HCT116 (cell line): ENCODE measurements at regions not wholly inside any gene's neighbourhood (a gene's known extent, or its start where the extent isn't known, plus 50 kb on each side); places are given as distances from the start of the nearest gene placed in this dataset.

Source experiments
- ATAC-seq: fragments of 200-7000 bp; cut with Tn5 transposase; 2 replicates; pipeline ENCODE4 v1.9.1; 2020; ENCODE audit warnings: mild to moderate bottlenecking, moderate library complexity
- BruUV-seq: library from RNA; stranded (reverse); fragments of 400-500 nt; replicated peaks from 2 replicates; lab custom pipeline; 2021; lab: Mats Ljungman, UMichigan
- CTCF ChIA-PET: fragments of 300-600 bp; sonication (Branson Sonifier 250); formaldehyde crosslinking; loops from one replicate; lab custom pipeline; 2021; ENCODE audit warnings: antibody characterized with exemption; lab: Charles Lee
- POLR2A ChIA-PET: fragments of 300-600, 350-600 bp; sonication (Branson Sonifier 250); formaldehyde crosslinking; loops from one replicate; lab custom pipeline; 2021; ENCODE audit warnings: antibody characterized with exemption; lab: Charles Lee
- RAD21 ChIA-PET, 2 experiments: fragments of 300-600 bp; sonication (Branson Sonifier 250); formaldehyde crosslinking; loops; one replicate each; lab custom pipeline; 2023; ENCODE audit warnings: low total read pairs in 2 of 2; ENCODE audit not compliant: uncharacterized antibody in 2 of 2, unreplicated experiment in 2 of 2, low non-redundant PET in 1 of 2; lab: Charles Lee
- DNase-seq: peaks from one replicate; pipeline ENCODE4 v3.0.0-alpha.2; 2010; ENCODE audit warnings: low read depth, low spot score
- H2AFZ ChIP-seq: fragments of 200-600 bp; shearing (Covaris generic), sonication (generic); 2 replicates; pipeline ENCODE4 v1.6.1; 2017; ENCODE audit warnings: low read depth, mixed run types, mixed read lengths, antibody characterized with exemption, low read length; ENCODE audit not compliant: poor library complexity, severe bottlenecking
- H3K27ac ChIP-seq: 2 replicates; pipeline ENCODE4 v1.5.1; 2012; ENCODE audit warnings: low read depth, low read length
- H3K27me3 ChIP-seq: fragments of 200-600 bp; sonication (generic); 2 replicates; pipeline ENCODE4 v1.6.1; 2016; ENCODE audit warnings: mixed run types, low read length, mixed read lengths; ENCODE audit not compliant: insufficient read depth
- H3K36me3 ChIP-seq, 2 experiments: fragments of 200-500 bp in 1 of 2; fragments of 200-600 bp in 1 of 2; sonication (Bioruptor generic) in 1 of 2; sonication (generic) in 1 of 2; 2 replicates each; pipeline versions ENCODE4 v1.5.1 to v1.6.1; 2014 to 2016; ENCODE audit warnings: low read length in 2 of 2, inconsistent platforms in 1 of 2, mixed read lengths in 1 of 2, mixed run types in 1 of 2; ENCODE audit not compliant: insufficient read depth in 2 of 2, control insufficient read depth in 1 of 2
- H3K4me1 ChIP-seq, 2 experiments: fragments of 200-600 bp in 1 of 2; sonication (generic) in 1 of 2; 2 replicates each; pipeline versions ENCODE4 v1.5.1 to v1.6.1; 2012 to 2017; ENCODE audit warnings: low read length in 2 of 2, inconsistent platforms in 1 of 2, mild to moderate bottlenecking in 1 of 2, mixed read lengths in 1 of 2, mixed run types in 1 of 2, moderate library complexity in 1 of 2; ENCODE audit not compliant: insufficient read depth in 2 of 2, control insufficient read depth in 1 of 2
- H3K4me2 ChIP-seq: fragments of 200-600 bp; sonication (generic); 2 replicates; pipeline ENCODE4 v1.6.1; 2017; ENCODE audit warnings: mixed run types, low read length, mixed read lengths
- H3K4me3 ChIP-seq, 2 experiments: fragments of 200-600 bp in 1 of 2; sonication (generic) in 1 of 2; replicated peaks in 1 of 2; 2 replicates each; pipeline ENCODE4 v1.5.1; 2011 to 2016; ENCODE audit warnings: low read length in 2 of 2, control low read depth in 1 of 2, low read depth in 1 of 2, mild to moderate bottlenecking in 1 of 2, mixed read lengths in 1 of 2, mixed run types in 1 of 2
- H3K79me2 ChIP-seq: fragments of 200-600 bp; sonication (generic); 2 replicates; pipeline ENCODE4 v1.6.1; 2017; ENCODE audit warnings: mild to moderate bottlenecking, mixed run types, low read length, moderate library complexity, mixed read lengths; ENCODE audit not compliant: insufficient read depth
- H3K9ac ChIP-seq: fragments of 200-600 bp; sonication (generic); 2 replicates; pipeline ENCODE4 v1.6.1; 2016; ENCODE audit warnings: low read length, mixed read lengths
- H3K9me2 ChIP-seq: fragments of 200-600 bp; sonication (generic), shearing (Covaris generic); 2 replicates; pipeline ENCODE4 v1.6.1; 2017; ENCODE audit warnings: mixed run types, mild to moderate bottlenecking, moderate library complexity; ENCODE audit not compliant: insufficient read depth
- H3K9me3 ChIP-seq, 2 experiments: fragments of 200-500 bp in 1 of 2; fragments of 200-600 bp in 1 of 2; sonication (Bioruptor generic) in 1 of 2; sonication (generic) in 1 of 2; 2 replicates each; pipeline ENCODE4 v1.6.1; 2014 to 2017; ENCODE audit warnings: low read length in 2 of 2, mixed read lengths in 2 of 2, inconsistent platforms in 1 of 2, low read depth in 1 of 2, mild to moderate bottlenecking in 1 of 2, mixed run types in 1 of 2, moderate library complexity in 1 of 2; ENCODE audit not compliant: control insufficient read depth in 1 of 2, insufficient read depth in 1 of 2
- H4K20me1 ChIP-seq: fragments of 200-600 bp; sonication (generic), shearing (Covaris generic); 2 replicates; pipeline ENCODE4 v1.6.1; 2017; ENCODE audit warnings: mixed run types, mild to moderate bottlenecking, moderate library complexity; ENCODE audit not compliant: insufficient read depth
- EZH2 ChIP-seq: fragments of 200-600 bp; sonication (generic); IDR thresholded peaks from 2 replicates; pipeline ENCODE4 v1.6.1; 2017; ENCODE audit warnings: antibody characterized with exemption, mixed run types
- POLR2A ChIP-seq: IDR thresholded peaks from 2 replicates; pipeline ENCODE4 v1.7.0; 2011; ENCODE audit warnings: borderline replicate concordance; ENCODE audit not compliant: insufficient read depth, insufficient read length; ENCODE audit errors: extremely low read depth
- RAD21 ChIP-seq: IDR thresholded peaks from 2 replicates; pipeline ENCODE4 v1.6.1; 2012; ENCODE audit warnings: low read depth, mild to moderate bottlenecking
- REST ChIP-seq: IDR thresholded peaks from 2 replicates; pipeline ENCODE4 v1.6.1; 2012; ENCODE audit warnings: low read depth
- SP1 ChIP-seq: IDR thresholded peaks from 2 replicates; pipeline ENCODE4 v1.6.1; 2012; ENCODE audit warnings: low read depth
- SRF ChIP-seq: IDR thresholded peaks from 2 replicates; pipeline ENCODE4 v1.6.1; 2012; ENCODE audit warnings: low read depth
- ZNF274 ChIP-seq: fragments of 200-500 bp; sonication (Bioruptor generic); IDR thresholded peaks from 2 replicates; pipeline ENCODE4 v1.6.1; 2014; ENCODE audit warnings: mild to moderate bottlenecking, low read depth, low read length, inconsistent platforms
- intact Hi-C: fragments of 100-400 bp; cut with micrococcal nuclease; formaldehyde crosslinking; loops from 2 replicates; pipeline ENCODE4 v1.10.0; 2022

DNA sequence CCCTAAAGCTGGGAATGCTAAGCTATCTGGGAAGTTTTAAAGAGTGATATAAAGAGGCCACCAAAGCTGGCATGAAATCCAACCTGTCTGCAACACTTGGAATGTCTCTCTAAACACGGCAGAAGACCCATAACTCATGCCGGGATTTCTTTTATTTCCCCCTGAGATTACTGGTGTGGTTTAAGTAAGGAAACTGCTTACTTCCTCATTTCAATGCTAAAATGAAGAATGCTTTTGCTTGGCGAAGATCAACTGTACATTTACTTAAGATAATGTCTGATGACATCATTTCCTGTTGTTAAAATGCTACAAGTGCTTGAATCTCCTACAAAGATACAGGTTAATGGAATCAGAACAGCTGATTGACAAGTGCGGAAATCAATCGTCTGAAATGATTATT, 353.8 kb upstream of the SALL3 start:
- Histone ChIP-seq H3K9ac (no peak overlapping the region), H2AFZ (no peak overlapping the region), H3K9me2 (no peaks in the 10 kb centered on the region), H4K20me1 (no peaks in the 10 kb centered on the region), H3K36me3 (no peaks in the 10 kb centered on the region), H3K9me3 (no peaks in the 10 kb centered on the region; a peak in 2 of 4 replicates), H3K4me3 (no peak overlapping the region), H3K4me2 (no peak overlapping the region), H3K27me3 (no peaks in the 10 kb centered on the region), H3K79me2 (no peaks in the 10 kb centered on the region), H3K4me1 (no peaks in the 10 kb centered on the region), H3K27ac (no peak overlapping the region)
- no peak for ATAC-seq
- RAD21 ChIA-PET: no interaction called here
- POLR2A ChIA-PET: no interaction called here
- TF ChIP-seq POLR2A: no peak
- no peak for TF ChIP-seq SRF
- no peak for TF ChIP-seq EZH2
- no peak for TF ChIP-seq RAD21
- TF ChIP-seq ZNF274: no peak
- no peak for TF ChIP-seq REST
- no peak for TF ChIP-seq SP1
- no peak for DNase-seq
- BruUV-seq: no TSS peak
- intact Hi-C loops: no loop called here
- CTCF ChIA-PET: no interaction called here
